CD1c-positive myeloid dendritic cell (primary cell): ENCODE measurements at regions not wholly inside any gene's neighbourhood (a gene's known extent, or its start where the extent isn't known, plus 50 kb on each side); places are given as distances from the start of the nearest gene placed in this dataset.
A peak's percentile ranks its signal among the peaks of the same experiment; 100 is the strongest.
"Not testable (repeated sequence)": the region's sequence is repeated elsewhere in the genome, so short reads cannot be mapped to it uniquely, and the experiment has no call there.

ENCODE experiments used
- DNase-seq: peaks from one replicate; pipeline ENCODE4 v3.0.0-alpha.2; 2016; ENCODE audit errors: extremely low spot score

DNA sequence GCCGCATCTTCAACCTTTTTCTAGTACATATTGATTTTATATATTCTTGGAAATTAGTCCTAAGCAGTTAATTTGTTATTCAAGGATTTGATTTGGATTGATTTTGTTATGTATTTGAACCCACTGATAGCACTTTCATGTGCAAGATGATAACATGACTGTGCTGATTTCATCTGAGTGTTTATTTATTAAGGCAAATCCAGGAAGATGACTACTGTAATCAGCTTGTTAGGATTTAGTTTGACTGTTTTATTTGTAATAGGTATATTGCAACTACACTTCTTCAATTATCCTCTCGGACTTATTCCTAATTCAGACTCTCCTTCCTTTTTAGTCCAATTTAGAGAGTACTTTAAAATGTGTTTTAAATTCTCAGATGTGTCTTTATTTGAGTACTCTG lies 75.1 kb upstream of the PRKG1 start:
- no peak for DNase-seq

DNA sequence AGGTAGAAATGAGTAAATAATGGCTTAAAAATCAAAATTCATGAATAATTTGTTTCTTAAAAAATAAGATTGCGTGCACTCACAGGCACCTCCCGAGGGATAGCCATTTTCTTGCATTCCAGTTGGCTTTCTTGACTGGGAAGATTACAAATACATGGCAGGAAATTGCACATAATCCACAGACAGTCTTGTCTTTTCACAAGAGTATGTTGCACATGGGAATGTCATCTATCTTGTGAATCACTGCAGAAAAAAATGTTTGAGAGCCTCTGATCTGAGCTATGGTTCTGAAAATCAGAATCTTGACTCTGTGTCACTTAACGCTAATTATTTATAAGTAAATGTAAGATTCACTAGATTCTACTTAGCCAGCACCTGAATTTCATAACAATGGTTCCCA lies 74.1 kb upstream of the PRKG1 start:
- DNase-seq: no peak

DNA sequence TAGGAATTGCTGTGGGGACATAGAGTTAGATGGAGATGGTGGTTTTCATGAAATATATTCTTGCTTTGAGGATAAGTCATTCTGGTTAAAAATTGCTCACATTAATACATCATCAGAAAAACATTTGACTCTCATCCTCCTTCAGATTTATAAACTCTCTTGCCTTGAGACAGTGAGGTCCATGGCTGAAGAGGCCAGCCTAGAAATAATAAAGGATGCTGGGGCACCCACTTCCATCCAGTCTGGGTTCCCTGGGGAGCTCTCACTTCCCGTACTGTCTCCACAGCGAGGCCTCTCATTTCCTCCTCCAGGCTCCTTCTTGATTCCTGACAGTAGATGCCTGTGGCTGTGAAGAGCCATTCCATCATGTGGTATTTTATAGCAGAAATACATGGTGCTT lies 73.3 kb upstream of the PRKG1 start:
- DNase-seq: no peak

DNA sequence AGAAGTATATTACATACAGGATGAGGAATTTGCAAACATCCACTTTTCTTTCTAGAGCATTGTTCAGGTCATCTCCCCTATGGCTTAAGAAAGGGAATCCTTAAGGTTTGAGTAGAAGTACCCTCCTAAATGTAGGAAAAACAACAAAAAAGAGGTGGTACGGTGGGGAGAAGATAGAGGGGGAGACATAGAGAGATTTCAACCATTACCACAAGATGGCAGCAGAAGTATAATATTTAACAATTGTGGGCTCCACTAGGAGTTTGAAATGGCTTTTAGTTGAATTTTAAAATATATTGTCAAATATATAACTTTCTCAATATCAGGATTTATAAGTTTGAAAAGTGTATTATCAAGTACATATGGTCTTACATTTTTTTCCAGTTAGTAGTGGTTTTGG lies 72.7 kb upstream of the PRKG1 start:
- DNase-seq: peak; percentile 4

DNA sequence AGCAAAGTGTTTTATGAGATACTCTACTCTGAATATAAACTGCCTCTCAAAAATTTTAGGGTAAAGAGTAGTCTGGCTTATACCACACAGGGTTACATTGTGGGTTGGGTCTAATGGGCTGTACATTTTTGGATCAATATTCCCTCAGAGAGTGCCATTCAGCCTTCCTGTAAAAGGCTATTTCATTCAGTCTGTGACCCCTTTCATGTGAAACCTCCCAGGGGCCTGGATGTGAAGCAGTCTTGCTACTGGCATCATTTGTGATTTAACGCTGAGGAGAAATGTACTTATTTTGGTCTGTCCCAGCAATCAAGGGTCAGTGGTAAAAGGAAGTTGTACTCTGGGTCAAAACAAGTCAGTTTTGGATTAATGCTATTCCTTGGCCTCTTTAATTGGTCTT lies 71.8 kb upstream of the PRKG1 start:
- no peak for DNase-seq

DNA sequence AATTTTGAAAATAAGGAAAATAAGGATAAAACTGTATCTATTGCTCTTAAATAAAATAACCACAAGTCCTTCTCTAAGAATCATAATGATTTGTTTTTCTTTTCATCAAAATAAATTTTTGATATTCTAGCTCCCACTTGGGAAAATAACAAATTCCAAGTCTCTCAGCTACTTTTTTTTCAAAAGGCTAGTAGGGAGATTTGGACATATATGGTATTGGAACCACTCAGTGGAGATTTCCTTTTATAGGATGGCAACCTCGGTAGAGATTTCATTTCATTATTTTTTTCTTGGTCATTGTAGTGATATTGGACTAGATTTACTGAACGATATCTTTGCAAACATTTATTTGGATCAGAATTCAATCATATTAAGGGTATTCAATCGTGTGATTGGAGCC lies 69.5 kb upstream of the PRKG1 start:
- no peak for DNase-seq

DNA sequence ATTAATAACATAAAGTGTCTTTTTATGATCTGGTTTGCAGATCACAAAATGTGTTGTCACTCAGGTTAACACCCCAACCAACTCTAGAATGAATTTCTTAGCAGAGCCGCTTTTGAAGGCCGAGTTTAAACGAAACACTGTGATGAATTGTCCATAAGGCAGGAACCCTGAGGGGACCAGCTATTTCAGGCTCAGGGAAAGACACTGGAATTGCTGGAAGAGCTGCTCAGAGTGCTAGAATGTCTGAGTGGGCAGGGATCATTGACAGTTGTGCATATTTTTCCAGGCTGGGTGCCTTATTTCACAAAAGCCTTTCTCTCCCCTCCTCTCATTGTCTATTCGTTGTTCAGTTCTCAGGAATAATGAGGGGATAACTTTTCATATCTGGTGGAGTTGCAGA lies 68.7 kb upstream of the PRKG1 start:
- DNase-seq: no peak

DNA sequence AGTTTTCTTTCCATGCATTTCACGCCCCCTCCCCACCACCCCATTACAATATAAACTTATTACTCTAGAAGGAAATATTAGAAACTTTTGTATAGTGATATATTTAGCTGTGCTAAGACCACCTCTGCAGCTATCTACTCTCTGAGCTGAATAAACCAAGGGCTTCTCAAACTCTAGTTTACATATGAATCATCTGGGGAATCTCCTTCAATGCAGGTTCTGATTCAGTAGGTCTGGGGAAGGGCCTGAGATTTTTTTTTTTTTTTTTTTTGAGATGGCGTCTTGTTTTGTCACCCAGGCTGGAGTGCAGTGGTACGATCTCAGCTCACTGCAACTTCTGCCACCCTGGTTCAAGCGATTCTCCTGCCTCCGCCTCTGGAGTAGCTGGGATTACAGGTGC lies 67.6 kb upstream of the PRKG1 start:
- DNase-seq: no peak

DNA sequence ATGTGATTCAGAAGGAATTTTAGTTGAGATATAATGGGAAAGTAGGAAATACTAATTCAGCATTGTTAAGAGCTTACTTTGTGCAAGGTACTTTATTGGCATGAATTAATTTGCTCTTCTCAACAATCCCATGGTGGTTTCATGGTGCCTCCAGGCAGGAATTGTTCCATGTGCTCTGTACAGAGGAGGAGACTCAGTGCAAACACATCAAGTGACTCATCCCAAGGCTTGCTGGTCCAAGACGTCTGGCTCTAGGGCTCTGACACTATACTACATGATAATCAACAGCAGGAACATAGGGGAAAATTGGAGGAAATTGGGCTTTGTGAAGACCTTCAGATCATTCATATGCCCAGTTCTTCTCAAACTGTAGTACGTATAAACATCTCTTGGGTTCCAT lies 66.5 kb upstream of the PRKG1 start:
- DNase-seq: no peak

DNA sequence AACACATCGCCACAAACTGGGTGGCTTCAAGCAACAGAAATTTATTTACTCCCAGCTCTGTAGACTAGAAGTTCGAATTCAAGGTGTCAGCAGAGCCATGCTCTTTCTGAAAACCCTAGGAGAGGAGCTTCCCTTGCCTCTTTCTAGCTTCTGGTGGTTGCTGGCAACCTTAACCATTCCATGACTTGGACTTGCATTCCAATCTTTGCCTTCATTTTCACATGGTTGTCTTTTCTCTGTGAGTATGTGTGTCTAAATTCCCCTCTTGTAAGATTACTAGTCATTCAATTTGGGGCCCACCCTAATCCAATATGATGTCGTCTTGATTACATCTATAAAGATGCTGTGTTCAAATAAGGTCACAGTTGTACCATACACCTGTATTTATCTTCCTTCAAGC lies 65.9 kb upstream of the PRKG1 start:
- DNase-seq: no peak

DNA sequence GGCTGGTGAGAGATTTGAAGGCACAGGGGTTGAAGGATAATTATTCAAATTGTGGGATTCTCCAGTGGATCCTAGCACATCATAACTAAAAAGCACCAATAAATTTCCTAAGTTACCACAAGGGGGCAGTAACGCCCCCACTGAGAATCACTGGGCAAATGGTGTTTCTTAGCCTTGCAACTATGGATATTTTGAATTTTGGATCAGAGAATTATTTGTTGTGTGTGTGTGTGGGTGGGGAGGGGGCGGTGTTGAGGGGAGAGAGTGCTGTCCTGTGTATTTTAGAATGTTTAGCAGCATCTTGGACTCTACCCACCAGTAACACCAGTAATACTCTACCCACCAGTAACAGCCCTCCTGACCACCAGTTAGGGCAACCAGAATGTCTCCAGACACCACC lies 63.3 kb upstream of the PRKG1 start:
- DNase-seq: peak; percentile 53

DNA sequence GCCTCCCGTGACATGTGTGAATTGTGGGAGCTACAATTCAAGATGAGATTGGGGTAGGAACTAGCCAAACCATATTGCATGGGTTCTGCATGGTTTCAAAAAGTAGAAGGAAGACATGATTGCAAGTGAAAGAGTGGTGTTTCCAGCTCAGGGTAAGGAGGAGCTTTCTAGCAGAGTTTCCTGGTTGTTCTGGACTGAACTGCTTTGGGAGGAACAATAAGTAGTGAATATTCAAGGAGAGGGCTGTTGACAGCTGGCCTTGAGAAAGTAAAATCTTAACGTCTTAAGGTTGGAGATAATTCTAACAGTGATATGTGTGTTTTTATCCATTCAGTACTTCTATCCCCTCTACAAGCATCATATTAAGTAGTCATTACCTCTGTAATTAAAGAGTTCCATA lies 62.2 kb upstream of the PRKG1 start:
- no peak for DNase-seq

DNA sequence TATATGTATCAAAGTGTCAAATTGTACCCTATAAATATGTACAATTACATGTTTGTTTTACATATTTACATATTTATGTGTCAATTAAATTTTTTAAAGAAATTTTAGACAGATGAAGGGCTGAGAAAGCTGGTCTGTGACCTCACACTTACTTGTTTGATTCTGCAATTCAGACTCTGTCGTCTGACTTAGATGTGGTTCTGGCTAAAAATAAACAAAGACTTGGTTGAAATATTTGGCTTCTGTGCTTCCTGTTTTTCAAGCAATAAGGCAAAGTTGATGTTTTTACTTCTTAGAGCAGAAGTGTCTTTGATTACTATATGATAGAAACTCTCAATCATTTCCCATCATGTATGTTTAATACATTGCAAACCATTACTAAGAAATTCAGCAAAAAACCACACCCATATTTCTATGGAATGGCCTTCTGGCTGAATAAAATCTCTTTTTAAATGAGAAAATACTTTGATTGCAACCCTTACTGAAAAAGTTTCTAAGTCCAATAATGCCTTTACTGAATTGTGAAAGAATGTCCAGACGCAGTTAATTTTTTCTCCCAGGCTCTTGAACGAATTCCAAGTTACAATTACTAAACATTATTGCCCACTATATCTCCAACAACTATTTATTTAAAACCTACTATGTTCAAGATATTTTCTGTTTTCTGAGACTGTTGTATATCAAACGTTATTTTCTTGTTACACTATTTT lies 59.5 kb upstream of the PRKG1 start:
- DNase-seq: no peak

DNA sequence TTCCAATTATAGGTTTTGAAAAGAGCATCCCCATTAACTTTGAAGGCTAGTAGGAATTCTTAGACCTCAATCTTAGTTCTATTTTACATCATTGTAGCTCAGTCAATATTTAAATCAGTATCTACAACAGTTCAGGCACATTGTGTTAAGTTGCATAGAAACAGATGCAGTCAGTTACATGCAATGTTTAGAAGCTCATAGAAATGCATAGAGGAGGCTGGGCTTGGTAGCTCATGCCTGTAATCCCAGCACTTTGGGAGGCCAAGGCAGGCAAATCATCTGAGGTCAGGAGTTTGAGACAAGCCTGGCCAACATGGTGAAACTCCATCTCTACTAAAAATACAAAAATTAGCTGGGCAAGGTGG lies 58.9 kb upstream of the PRKG1 start:
- not testable (repeated sequence) for DNase-seq

DNA sequence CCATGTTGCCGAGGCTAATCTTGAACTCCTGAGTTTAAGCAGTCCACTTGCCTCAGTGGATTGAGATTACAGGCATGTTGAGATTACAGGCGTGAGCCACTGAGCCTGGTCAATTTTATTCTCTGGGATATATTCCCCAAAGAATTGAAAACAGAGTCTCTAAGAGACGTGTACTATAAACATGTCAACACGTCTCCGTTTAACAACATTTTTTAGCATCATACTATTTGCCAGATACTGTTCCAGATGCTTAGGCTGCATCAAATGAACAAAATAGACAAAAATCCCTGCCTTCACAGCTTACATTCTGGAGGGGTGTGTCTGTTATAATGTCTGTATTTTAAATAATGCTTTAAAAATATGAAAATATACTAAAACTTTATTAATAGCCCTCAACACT lies 54.1 kb upstream of the PRKG1 start:
- DNase-seq: no peak

DNA sequence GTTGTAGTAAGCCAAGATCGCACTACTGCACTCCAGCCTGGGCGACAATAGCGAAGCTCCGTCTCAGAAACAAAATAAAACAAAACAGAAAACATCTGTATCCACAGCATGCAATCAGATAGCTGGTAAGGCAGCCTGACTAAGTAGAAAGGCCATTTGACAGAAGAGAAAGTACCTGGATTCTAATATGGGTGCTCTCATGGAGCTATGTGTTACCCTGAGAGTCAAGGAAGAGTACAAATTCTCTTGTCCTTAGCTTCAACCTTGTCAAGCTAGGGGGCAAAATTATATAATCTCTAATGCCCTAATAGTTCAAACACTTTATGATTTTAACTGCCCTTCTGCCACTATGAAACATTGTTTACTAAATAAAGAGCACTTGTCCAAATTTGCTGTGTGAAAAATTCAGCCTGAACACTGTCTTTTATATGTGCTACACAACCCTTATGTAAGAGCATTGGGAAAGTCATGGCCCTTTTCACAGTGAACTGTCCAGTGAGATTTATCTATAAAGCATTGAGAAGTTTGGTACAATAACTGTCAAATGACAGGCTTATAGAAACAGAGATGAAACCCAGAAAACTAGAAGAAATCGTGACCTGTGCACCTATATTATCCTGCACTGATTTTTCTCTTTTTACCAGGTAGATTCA lies 51.2 kb upstream of the PRKG1 start:
- no peak for DNase-seq

DNA sequence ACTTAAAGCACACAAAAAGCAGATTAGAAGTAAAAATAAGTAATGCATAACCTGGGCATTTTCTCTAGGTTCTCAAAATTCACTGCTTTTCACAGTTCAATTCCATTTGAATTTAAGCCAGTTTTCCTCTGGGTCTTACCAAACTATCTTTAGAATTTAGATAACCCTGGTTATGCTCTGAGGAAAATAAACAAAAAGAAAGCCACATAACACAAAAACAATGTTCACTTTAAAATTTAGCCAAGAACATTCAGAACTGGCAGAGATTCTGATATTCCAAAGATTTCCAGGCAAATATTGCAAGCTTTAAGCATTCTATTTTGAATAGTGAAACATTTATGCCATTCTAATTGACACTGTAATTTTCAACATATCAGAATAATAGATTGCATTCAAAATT lies 50.7 kb upstream of the PRKG1 start:
- DNase-seq: no peak
